ENCODE measurements at regions not wholly inside any gene's neighbourhood (a gene's known extent, or its start where the extent isn't known, plus 50 kb on each side); places are given as distances from the start of the nearest gene placed in this dataset.

DNA sequence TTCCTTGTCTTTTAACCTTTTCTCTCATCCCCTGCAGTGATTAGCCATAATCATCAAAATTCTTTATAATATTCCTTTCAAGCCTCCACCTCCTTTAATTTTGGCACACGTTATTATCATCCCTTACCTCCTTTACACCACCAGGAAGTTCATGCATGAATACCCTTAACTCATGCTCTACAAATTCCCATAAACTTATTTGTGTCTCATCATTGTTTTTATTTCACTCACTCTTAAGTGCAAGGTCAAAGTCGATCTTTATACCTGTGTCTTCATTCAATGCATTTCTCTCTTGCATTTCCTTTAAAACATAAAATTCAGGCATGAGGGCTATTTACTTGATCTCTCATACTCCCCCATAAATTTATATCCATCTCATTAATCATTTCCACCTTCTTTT, 1064.6 kb upstream of the CADM2 start:
- Histone ChIP-seq H3K36me3 (ENCODE audit: insufficient read depth, low read length) (no peaks in the 10 kb centered on the region), H2AFZ (ENCODE audit: low read depth, low read length) (no peak overlapping the region), H4K20me1 (ENCODE audit: insufficient read depth, low read length) (no peaks in the 10 kb centered on the region), H3K4me3 (ENCODE audit: insufficient read depth, low read depth, low read length) (no peak overlapping the region), H3K9ac (ENCODE audit: low read length) (no peak overlapping the region), H3K27me3 (ENCODE audit: insufficient read depth, low read length) (no peaks in the 10 kb centered on the region), H3K9me3 (ENCODE audit: insufficient read depth, low read depth, low read length) (no peaks in the 10 kb centered on the region), H3K4me1 (ENCODE audit: insufficient read depth, low read length) (no peaks in the 10 kb centered on the region), H3K27ac (ENCODE audit: low read depth, low read length) (no peak overlapping the region), H3K79me2 (ENCODE audit: insufficient read depth, low read length) (no peaks in the 10 kb centered on the region), H3K4me2 (ENCODE audit: low read length) (no peak overlapping the region)
- Mint-ChIP-seq H3K4me3 (ENCODE audit: unreplicated experiment) (no peak overlapping the region), H3K27ac (ENCODE audit: unreplicated experiment) (no peak overlapping the region), H3K27me3 (ENCODE audit: low read depth, unreplicated experiment) (no peaks in the 10 kb centered on the region), H3K9me3 (ENCODE audit: unreplicated experiment) (no peaks in the 10 kb centered on the region), H3K36me3 (ENCODE audit: low read depth, unreplicated experiment) (no peaks in the 10 kb centered on the region), H3K4me1 (ENCODE audit: low read depth, unreplicated experiment) (peaks cover 11% of the 10 kb centered on the region)
- DNase-seq (ENCODE audit: low read depth), result no peak
- FAIRE-seq, result no peak
- no peak for TF ChIP-seq EZH2 (IDR thresholded peaks at IDR 0.05; ENCODE audit: insufficient read depth, low read length)
- TF ChIP-seq, protein P1, sequence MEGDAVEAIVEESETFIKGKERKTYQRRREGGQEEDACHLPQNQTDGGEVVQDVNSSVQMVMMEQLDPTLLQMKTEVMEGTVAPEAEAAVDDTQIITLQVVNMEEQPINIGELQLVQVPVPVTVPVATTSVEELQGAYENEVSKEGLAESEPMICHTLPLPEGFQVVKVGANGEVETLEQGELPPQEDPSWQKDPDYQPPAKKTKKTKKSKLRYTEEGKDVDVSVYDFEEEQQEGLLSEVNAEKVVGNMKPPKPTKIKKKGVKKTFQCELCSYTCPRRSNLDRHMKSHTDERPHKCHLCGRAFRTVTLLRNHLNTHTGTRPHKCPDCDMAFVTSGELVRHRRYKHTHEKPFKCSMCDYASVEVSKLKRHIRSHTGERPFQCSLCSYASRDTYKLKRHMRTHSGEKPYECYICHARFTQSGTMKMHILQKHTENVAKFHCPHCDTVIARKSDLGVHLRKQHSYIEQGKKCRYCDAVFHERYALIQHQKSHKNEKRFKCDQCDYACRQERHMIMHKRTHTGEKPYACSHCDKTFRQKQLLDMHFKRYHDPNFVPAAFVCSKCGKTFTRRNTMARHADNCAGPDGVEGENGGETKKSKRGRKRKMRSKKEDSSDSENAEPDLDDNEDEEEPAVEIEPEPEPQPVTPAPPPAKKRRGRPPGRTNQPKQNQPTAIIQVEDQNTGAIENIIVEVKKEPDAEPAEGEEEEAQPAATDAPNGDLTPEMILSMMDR (IDR thresholded peaks at IDR 0.05; ENCODE audit: insufficient read depth, low read depth, low read length), result no peak

DNA sequence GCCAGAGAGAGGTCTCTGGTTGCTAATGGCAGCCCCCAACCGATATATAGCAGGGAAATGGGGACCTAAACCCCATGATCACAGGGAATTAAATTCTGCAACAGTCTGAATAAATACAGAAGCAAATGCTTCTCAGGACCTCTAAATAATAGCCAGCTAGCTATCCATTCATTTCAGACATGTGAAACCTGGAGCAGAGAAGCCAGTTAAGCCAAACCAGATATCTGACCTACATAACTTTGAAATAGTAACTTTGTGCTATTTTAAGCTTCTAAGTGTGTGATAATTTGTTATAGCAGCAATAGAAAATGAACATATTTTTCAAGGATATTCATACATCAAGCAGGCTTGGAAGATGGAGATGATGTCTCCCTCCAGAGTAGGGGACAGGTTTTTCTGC, 1062.9 kb upstream of the CADM2 start:
- H3K4me1 ChIP-seq (ENCODE audit: insufficient read depth, low read length), result no peaks in the 10 kb centered on the region
- no peak for FAIRE-seq
- no peak for TF ChIP-seq EZH2 (IDR thresholded peaks at IDR 0.05; ENCODE audit: insufficient read depth, low read length)
- TF ChIP-seq, protein P1 (IDR thresholded peaks at IDR 0.05; ENCODE audit: insufficient read depth, low read depth, low read length), result no peak

DNA sequence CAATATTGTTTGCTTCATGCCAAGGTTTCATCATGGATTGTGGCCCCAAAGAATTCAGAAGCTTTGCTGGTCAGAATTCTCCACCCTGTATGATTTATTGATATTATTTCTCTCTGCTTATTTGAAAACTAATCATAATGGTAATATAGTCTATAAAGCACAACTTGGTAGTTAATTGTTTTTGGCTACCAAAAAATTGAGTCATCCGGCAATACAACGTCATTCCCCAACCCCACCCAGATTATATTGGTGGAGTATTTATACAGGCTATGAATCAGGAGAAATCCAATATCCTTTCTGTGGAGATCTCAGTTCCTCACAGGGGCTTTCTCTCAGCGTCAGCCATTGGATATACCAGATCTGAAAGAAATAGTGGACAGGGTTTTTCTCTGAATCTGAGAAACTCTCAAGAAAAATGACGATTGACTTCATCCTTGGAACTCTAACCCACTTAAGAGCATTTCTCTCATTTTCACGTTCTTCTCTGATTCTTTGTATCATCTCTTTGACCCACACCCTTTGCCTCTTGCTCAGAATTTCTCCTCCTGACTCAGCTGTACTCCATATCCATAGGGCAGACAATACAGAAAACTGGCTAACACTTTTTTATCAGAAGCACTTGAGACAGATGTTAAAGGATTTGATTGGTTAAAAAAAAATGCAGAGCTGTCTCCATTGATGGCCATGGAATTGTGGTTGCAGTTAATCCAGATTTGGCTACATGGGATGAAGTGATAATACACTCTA, 1055.8 kb upstream of the CADM2 start:
- no peak overlapping the region for H3K4me3 Mint-ChIP-seq (ENCODE audit: unreplicated experiment)
- Histone ChIP-seq H2AFZ (ENCODE audit: low read depth, low read length) (no peak overlapping the region), H3K27me3 (ENCODE audit: insufficient read depth, low read length) (no peaks in the 10 kb centered on the region), H3K9ac (ENCODE audit: low read length) (no peak overlapping the region), H3K4me1 (ENCODE audit: insufficient read depth, low read length) (no peaks in the 10 kb centered on the region), H3K27ac (ENCODE audit: low read depth, low read length) (no peak overlapping the region), H3K4me2 (ENCODE audit: low read length) (no peak overlapping the region), H4K20me1 (ENCODE audit: insufficient read depth, low read length) (no peaks in the 10 kb centered on the region), H3K9me3 (ENCODE audit: insufficient read depth, low read depth, low read length) (no peaks in the 10 kb centered on the region), H3K4me3 (ENCODE audit: insufficient read depth, low read depth, low read length) (no peak overlapping the region), H3K36me3 (ENCODE audit: insufficient read depth, low read length) (no peaks in the 10 kb centered on the region), H3K79me2 (ENCODE audit: insufficient read depth, low read length) (no peaks in the 10 kb centered on the region)
- DNase-seq (ENCODE audit: low read depth) (no peak), FAIRE-seq (no peak)
- H3K9me3 Mint-ChIP-seq (ENCODE audit: unreplicated experiment), result no peaks in the 10 kb centered on the region
- no peaks in the 10 kb centered on the region for H3K4me1 Mint-ChIP-seq (ENCODE audit: low read depth, unreplicated experiment)
- H3K36me3 Mint-ChIP-seq (ENCODE audit: low read depth, unreplicated experiment), result no peaks in the 10 kb centered on the region
- TF ChIP-seq, protein P1 (IDR thresholded peaks at IDR 0.05; ENCODE audit: insufficient read depth, low read depth, low read length), result no peak
- no peak for TF ChIP-seq EZH2 (IDR thresholded peaks at IDR 0.05; ENCODE audit: insufficient read depth, low read length)
- H3K27ac Mint-ChIP-seq (ENCODE audit: unreplicated experiment), result no peak overlapping the region
- H3K27me3 Mint-ChIP-seq (ENCODE audit: low read depth, unreplicated experiment), result no peaks in the 10 kb centered on the region

More for the DNA sequence above, 1062.9 kb upstream of the CADM2 start:
- Histone ChIP-seq H3K4me3 (ENCODE audit: insufficient read depth, low read depth, low read length) (no peak overlapping the region), H3K27ac (ENCODE audit: low read depth, low read length) (no peak overlapping the region), H3K79me2 (ENCODE audit: insufficient read depth, low read length) (no peaks in the 10 kb centered on the region), H3K36me3 (ENCODE audit: insufficient read depth, low read length) (no peaks in the 10 kb centered on the region), H3K9me3 (ENCODE audit: insufficient read depth, low read depth, low read length) (no peaks in the 10 kb centered on the region), H3K27me3 (ENCODE audit: insufficient read depth, low read length) (no peaks in the 10 kb centered on the region), H3K9ac (ENCODE audit: low read length) (no peak overlapping the region), H2AFZ (ENCODE audit: low read depth, low read length) (no peak overlapping the region), H3K4me2 (ENCODE audit: low read length) (no peak overlapping the region), H4K20me1 (ENCODE audit: insufficient read depth, low read length) (no peaks in the 10 kb centered on the region)
- no peaks in the 10 kb centered on the region for H3K9me3 Mint-ChIP-seq (ENCODE audit: unreplicated experiment)
- no peaks in the 10 kb centered on the region for H3K27me3 Mint-ChIP-seq (ENCODE audit: low read depth, unreplicated experiment)
- peaks cover 2% of the 10 kb centered on the region for H3K4me1 Mint-ChIP-seq (ENCODE audit: low read depth, unreplicated experiment)
- no peaks in the 10 kb centered on the region for H3K36me3 Mint-ChIP-seq (ENCODE audit: low read depth, unreplicated experiment)
- H3K27ac Mint-ChIP-seq (ENCODE audit: unreplicated experiment), result no peak overlapping the region
- no peak overlapping the region for H3K4me3 Mint-ChIP-seq (ENCODE audit: unreplicated experiment)
- no peak for DNase-seq (ENCODE audit: low read depth)
